ENCODE measurements at regions not wholly inside any gene's neighbourhood (a gene's known extent, or its start where the extent isn't known, plus 50 kb on each side); places are given as distances from the start of the nearest gene placed in this dataset.
"Not testable (repeated sequence)": the region's sequence is repeated elsewhere in the genome, so short reads cannot be mapped to it uniquely, and the experiment has no call there.

DNA sequence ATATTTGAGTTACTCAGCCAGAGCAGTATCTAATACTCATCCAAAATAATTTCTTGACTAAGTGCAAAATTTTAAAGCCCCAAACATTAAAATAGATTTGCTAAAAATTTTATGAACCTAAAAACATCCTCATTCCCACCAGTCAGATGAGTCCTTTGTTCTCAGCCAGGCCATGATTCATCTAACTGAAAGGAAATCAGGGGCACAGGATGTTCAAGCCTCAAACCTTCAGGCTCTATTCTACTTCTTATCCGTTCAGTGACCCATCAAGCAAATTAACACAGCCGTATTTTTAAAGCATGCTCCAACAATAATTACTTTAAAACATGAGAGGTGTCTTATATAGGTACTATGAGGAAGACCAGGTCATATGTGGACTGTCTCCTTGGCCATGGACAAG, 176.5 kb upstream of the MON1B start:
- no peak for DNase-seq
- in situ Hi-C loops (cut with HindIII; ENCODE audit: low pct_ligation_motif_present, low pct_unique_long_range_greater_than_20kb, low sequenced_read_pairs), result no loop called here

- in situ Hi-C loops (cut with HindIII; ENCODE audit: low pct_ligation_motif_present, low pct_unique_long_range_greater_than_20kb, low sequenced_read_pairs), result no loop called here
- no peak for DNase-seq
Observed at GRCh38 chr16:77030600-77030999, 160.4 kb upstream of the MON1B start.

DNA sequence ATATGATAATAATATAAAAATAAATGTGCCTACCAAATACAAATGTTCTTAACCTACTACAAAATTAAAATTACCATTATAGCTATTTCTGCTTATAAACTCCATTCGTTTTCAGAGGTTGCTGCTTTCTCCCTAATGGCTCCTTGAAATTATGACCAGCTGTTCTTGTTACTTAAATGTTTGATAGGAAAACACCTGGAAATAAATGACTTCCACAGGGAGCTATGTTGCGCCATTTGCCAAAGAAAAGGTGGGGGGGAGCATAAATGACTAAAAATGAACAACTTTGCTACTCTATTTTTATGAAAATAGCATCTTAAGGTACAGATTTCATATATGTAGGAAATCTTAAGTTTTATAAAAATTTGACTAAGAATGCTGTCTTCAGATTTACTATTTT, 157.5 kb upstream of the MON1B start:
- in situ Hi-C loops (cut with HindIII; ENCODE audit: low pct_ligation_motif_present, low pct_unique_long_range_greater_than_20kb, low sequenced_read_pairs), result no loop called here
- no peak for DNase-seq

DNA sequence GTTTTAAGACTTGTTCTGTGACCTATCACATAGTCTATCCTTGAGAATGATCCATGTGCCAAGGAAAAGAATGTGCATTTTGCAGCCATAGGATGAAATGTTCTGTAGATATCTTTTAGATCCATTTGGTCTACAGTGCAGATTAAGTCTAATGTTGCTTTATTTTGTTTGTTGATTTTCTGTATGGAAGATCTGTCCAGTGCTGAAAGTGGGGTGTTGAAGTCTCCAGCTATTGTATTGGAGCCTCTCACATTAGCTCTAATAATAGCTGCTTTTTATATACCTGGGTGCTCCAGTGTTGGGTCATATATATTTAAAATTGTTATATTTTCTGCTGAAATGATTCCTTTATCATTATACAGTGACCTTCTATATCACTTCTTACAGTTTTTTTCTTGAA, 155.6 kb upstream of the MON1B start:
- no peak for DNase-seq
- in situ Hi-C loops (cut with HindIII; ENCODE audit: low pct_ligation_motif_present, low pct_unique_long_range_greater_than_20kb, low sequenced_read_pairs), result no loop called here

DNA sequence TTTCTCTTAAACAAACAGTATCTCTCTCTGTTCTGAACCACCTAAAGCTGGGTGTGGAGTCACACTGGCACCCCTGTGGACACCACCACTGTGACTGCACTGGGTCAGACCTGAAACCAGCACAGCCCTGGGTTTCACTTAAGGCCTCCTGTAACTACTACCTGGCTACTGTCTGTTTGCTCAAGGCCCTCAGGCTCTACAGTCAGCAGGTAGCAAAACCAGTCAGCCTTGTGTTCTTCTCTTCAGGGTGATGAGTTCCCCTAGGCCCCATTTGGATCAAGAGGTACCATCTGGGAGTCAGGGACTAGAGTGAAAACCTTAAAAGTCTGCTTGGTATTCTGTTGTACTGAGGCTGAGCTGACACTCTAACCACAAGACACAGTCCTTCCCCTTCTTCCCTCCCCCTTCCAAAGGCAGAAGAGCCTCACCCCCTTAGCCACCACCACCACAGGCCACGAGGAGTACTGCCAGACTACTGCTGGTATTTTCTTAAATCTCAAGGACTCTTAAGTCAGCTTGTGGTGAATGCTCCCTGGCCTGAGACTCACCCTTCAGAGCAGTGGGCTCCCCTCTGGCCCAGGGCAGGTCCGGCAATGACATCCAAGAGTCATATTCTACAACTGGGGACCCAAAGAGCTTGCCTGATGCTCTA, 153.2 kb upstream of the MON1B start:
- no peak for DNase-seq
- in situ Hi-C loops (cut with HindIII; ENCODE audit: low pct_ligation_motif_present, low pct_unique_long_range_greater_than_20kb, low sequenced_read_pairs), result no loop called here

DNA sequence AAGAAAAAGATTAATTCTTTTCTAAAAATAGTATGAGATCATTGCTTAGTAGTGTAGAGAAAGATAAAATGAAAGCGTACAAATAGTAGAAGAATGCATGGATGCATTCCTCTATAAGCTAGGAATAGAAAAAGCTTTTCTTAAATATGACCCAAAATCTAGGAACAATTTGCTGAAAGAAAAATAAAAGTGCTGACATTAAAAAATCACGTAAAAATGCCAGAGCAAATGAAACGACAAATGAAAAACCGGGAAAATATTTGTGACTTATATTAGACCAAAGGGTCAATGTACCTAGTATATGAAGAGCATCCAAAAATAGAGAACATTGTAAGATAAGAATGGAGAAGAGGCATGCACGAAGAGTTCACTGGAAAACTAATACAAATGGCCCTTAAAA, 149.5 kb upstream of the MON1B start:
- in situ Hi-C loops (cut with HindIII; ENCODE audit: low pct_ligation_motif_present, low pct_unique_long_range_greater_than_20kb, low sequenced_read_pairs), result no loop called here
- DNase-seq, result no peak

DNA sequence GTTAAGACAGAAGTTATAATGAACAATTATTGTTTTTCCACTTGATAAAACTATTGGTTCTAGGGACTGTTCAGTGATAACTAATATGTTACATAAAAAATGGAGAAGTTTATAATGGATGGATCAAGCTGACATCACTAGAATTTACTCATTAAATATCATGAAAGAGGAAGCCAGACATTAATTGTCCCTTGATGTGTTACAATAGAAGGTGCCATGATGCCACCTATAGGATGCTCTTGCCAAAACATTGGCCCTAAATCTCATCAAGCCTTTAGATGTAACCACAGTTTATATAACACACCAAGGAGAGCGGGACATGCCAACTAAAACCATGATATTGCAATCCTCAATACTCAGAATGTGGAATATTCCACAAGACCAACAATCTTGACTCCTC, 147.9 kb upstream of the MON1B start:
- DNase-seq, result peak; percentile 51
- in situ Hi-C loops (cut with HindIII; ENCODE audit: low pct_ligation_motif_present, low pct_unique_long_range_greater_than_20kb, low sequenced_read_pairs), result no loop called here

- DNase-seq, result no peak
- in situ Hi-C loops (cut with HindIII; ENCODE audit: low pct_ligation_motif_present, low pct_unique_long_range_greater_than_20kb, low sequenced_read_pairs), result no loop called here
Observed at GRCh38 chr16:77046206-77046605, 144.8 kb upstream of the MON1B start.

GRCh38 chr16:77048085-77048484, 142.9 kb upstream of the MON1B start:
- in situ Hi-C loops (cut with HindIII; ENCODE audit: low pct_ligation_motif_present, low pct_unique_long_range_greater_than_20kb, low sequenced_read_pairs), result no loop called here
- no peak for DNase-seq

GRCh38 chr16:77049577-77049976, 141.4 kb upstream of the MON1B start:
- in situ Hi-C loops (cut with HindIII; ENCODE audit: low pct_ligation_motif_present, low pct_unique_long_range_greater_than_20kb, low sequenced_read_pairs), result no loop called here
- DNase-seq, result no peak

- DNase-seq; in situ Hi-C loops (cut with HindIII; ENCODE audit: low pct_ligation_motif_present, low pct_unique_long_range_greater_than_20kb, low sequenced_read_pairs): not testable (repeated sequence)
Observed at GRCh38 chr16:77056597-77056996, 134.4 kb upstream of the MON1B start.

DNA sequence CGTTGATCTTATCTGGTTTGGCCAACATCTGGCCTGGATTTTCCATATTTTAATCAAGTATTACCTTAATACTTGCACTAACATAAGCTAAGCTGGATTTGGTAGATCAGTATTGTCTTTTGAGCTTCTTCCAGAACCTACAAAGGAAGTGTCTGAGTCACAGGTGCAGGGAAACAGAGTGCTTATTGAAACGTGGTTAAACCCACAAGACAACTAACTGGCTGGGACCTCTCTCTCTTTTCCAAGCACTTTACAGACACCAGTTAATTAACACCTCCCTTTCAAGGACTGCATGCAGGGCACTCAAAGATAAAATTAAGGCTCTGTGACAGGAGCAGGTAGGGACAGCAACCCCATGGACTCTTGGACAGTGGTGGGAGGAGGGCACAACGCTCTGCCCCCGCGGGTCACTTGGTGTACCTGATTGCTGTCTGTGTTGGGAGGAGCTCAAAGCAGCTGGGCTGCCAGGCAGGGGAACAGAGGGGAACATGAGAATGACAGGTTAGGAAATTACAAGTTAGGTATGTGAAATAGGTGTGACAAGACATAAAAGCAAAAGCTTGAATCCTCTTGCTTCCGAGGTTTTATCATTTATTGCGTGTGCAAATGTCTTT, 133.7 kb upstream of the MON1B start:
- DNase-seq, result no peak
- in situ Hi-C loops (cut with HindIII; ENCODE audit: low pct_ligation_motif_present, low pct_unique_long_range_greater_than_20kb, low sequenced_read_pairs), result no loop called here

DNA sequence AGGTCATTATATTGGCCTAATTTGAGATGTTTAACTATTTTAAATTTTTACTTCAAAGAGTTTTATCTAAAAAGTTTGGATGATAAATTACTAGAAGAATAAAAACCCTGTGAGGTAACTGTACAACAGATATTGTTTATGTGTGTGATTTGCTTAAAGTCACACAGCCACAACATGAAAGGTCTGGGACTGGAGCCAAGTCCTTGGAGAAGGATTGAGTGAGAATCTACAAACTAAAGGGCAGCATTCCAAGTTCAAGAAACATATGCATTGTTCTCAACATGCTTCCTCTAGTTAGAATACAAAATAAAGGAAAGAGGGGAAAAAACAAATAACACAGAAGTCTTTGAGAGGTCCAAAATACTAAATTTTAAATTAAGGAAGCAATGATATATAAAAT, 131.5 kb upstream of the MON1B start:
- in situ Hi-C loops (cut with HindIII; ENCODE audit: low pct_ligation_motif_present, low pct_unique_long_range_greater_than_20kb, low sequenced_read_pairs), result no loop called here
- DNase-seq, result no peak

DNA sequence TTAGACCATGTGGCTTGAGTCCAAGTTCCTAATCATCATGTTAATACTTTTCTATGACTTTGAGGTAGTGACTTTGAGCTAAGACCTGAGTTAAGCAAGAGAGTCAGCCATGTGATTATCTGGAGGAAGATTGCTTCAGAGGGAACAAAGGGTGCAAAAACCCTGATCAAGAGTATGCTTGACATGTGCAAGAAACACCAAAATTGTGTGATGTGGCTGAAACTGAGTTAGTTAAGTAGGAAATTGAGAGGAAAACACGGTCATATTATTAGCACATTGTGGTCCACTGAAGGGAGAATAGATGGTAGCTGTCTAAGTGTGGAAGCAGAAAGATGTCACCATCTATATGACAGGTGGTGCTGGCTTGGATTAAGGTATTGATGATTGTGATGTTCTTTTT, 130.4 kb upstream of the MON1B start:
- in situ Hi-C loops (cut with HindIII; ENCODE audit: low pct_ligation_motif_present, low pct_unique_long_range_greater_than_20kb, low sequenced_read_pairs), result no loop called here
- DNase-seq, result no peak

GRCh38 chr16:77062878-77063675, 127.9 kb upstream of the MON1B start:
- in situ Hi-C loops (cut with HindIII; ENCODE audit: low pct_ligation_motif_present, low pct_unique_long_range_greater_than_20kb, low sequenced_read_pairs), result no loop called here
- no peak for DNase-seq

- in situ Hi-C loops (cut with HindIII; ENCODE audit: low pct_ligation_motif_present, low pct_unique_long_range_greater_than_20kb, low sequenced_read_pairs), result no loop called here
- no peak for DNase-seq
Observed at GRCh38 chr16:77063676-77064016, 127.3 kb upstream of the MON1B start.

DNA sequence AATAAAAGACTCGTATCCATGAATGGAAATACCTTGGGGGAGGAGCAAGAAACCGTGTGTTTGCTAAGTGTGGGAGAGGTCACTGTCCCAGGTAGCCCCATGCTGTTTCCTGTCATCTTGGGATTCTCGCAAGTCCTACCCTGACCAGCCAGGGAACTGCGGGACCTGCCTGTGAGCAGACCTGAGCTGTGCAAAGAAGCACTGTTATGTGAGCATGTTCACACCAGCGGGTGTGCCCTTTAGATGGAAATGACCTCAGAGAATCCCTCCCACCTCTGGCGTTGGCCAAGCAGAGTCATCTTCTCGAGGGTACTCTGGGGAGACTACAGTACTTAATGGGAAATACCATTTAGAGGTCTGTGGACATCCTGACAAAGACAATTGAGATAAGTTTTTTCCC, 127.0 kb upstream of the MON1B start:
- DNase-seq, result no peak

GRCh38 chr16:77066896-77067496, 124.0 kb upstream of the MON1B start:
- no peak for DNase-seq
- in situ Hi-C loops (cut with HindIII; ENCODE audit: low pct_ligation_motif_present, low pct_unique_long_range_greater_than_20kb, low sequenced_read_pairs), result no loop called here

More for the DNA sequence above, 127.0 kb upstream of the MON1B start:
- in situ Hi-C loops (cut with HindIII; ENCODE audit: low pct_ligation_motif_present, low pct_unique_long_range_greater_than_20kb, low sequenced_read_pairs), result no loop called here

GRCh38 chr16:77067900-77068299, 123.1 kb upstream of the MON1B start:
- in situ Hi-C loops (cut with HindIII; ENCODE audit: low pct_ligation_motif_present, low pct_unique_long_range_greater_than_20kb, low sequenced_read_pairs), result no loop called here
- no peak for DNase-seq

DNA sequence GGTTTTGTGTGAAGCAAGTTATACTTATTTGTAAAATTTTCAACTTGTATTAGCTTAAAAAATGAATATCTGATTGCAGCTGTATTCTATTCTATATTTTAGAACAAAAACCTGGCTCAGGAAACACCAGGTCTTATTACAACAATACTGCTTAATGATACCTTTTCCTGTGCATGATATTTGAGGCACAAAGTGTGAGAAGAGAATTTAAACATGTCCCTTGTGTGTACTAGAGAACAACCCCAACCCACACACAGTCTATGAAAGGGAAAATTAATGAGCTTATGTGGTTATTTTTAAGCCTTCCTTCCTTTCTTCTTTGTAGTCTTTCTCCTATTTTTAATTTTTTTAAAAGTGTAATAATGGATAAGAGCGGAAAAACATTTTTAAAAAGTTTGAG, 122.6 kb upstream of the MON1B start:
- in situ Hi-C loops (cut with HindIII; ENCODE audit: low pct_ligation_motif_present, low pct_unique_long_range_greater_than_20kb, low sequenced_read_pairs), result no loop called here
- DNase-seq, result no peak

All from ACHN (cell line).